ENCODE measurements at regions not wholly inside any gene's neighbourhood (a gene's known extent, or its start where the extent isn't known, plus 50 kb on each side); places are given as distances from the start of the nearest gene placed in this dataset.

DNA sequence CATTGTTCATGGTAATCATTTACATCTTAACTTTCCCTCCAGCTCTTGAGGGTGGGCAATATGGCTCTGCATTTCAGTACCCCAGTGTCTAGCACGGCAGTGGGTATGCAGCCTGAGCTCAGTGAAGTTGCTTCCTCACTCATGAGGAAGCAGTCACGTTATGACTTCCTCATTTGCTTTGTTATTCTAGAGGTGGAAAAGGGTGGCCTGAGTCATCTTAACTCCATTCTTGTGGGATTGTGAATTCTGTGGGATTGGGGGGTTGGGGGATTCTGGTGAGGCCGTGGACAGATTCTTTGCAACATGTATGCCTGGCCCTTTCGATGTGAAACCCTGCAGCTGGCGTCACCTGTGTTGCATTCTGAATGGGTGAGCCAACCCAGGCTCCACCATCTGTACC, 406.7 kb upstream of the ZNF507 start:
- TF ChIP-seq CTCF (IDR thresholded peaks at IDR 0.05) (no peak), POLR2A (IDR thresholded peaks at IDR 0.05) (no peak)
